Vagina (tissue), 2 donors: ENCODE measurements at regions not wholly inside any gene's neighbourhood (a gene's known extent, or its start where the extent isn't known, plus 50 kb on each side); places are given as distances from the start of the nearest gene placed in this dataset.
"Not testable (repeated sequence)": the region's sequence is repeated elsewhere in the genome, so short reads cannot be mapped to it uniquely, and the experiment has no call there.

Experiments used
- DNase-seq, 2 donors: peaks; one replicate each; pipeline ENCODE4 v3.0.0-alpha.2; 2017; ENCODE audit errors: extremely low spot score in 2 of 2
- H3K27ac ChIP-seq: fragments of 200-600 bp; sonication (generic); one replicate; pipeline ENCODE4 v1.5.1; 2019
- H3K27me3 ChIP-seq: fragments of 200-600 bp; sonication (generic); one replicate; pipeline ENCODE4 v1.5.1; 2019
- H3K36me3 ChIP-seq, 2 donors: fragments of 200-600 bp; sonication (generic); one replicate each; pipeline ENCODE4 v1.5.1; 2017 to 2019
- H3K4me1 ChIP-seq: fragments of 200-600 bp; sonication (generic); one replicate; pipeline ENCODE4 v1.5.1; 2019
- H3K4me3 ChIP-seq, 2 donors: fragments of 200-600 bp; sonication (generic); 1 replicate in 1 of 2; 2 replicates in 1 of 2; pipeline ENCODE4 v1.5.1; 2016 to 2019
- H3K9me3 ChIP-seq: fragments of 200-600 bp; sonication (generic); one replicate; pipeline ENCODE4 v1.5.1; 2019
- CTCF ChIP-seq, 3 experiments: fragments of 450-650 bp in 2 of 3; fragments of 200-600 bp in 1 of 3; sonication (generic) in 1 of 3; IDR thresholded peaks; one replicate each; pipeline ENCODE4 v1.5.1; 2017 to 2019; ENCODE audit warnings: antibody characterized with exemption in 3 of 3, mild to moderate bottlenecking in 2 of 3, moderate library complexity in 2 of 3
- POLR2A ChIP-seq, 2 donors: fragments of 450-650 bp; IDR thresholded peaks; one replicate each; pipeline ENCODE4 v1.6.1; 2017; ENCODE audit warnings: antibody characterized with exemption in 2 of 2, mild to moderate bottlenecking in 2 of 2, moderate library complexity in 2 of 2
- POLR2AphosphoS5 ChIP-seq, 2 donors: sonication (generic); formaldehyde crosslinking; IDR thresholded peaks; one replicate each; pipeline ENCODE4 v1.9.0; 2017; ENCODE audit warnings: antibody characterized with exemption in 2 of 2, mild to moderate bottlenecking in 2 of 2, low read depth in 1 of 2; ENCODE audit not compliant: insufficient read depth in 1 of 2
- intact Hi-C: fragments of 100-400 bp; cut with DNase I; formaldehyde crosslinking; loops from one replicate; pipeline ENCODE4 v1.15.1; 2023

GRCh38 chr2:187617905-187618304, 63.7 kb upstream of the TFPI start:
- Histone ChIP-seq H3K27ac (no peak overlapping the region), H3K9me3 (no peaks in the 10 kb centered on the region), H3K4me3 (no peak overlapping the region), H3K4me1 (no peaks in the 10 kb centered on the region), H3K36me3 (no peaks in the 10 kb centered on the region), H3K27me3 (no peaks in the 10 kb centered on the region)
- TF ChIP-seq POLR2AphosphoS5 (IDR thresholded peaks at IDR 0.05; ENCODE audit: insufficient read depth in 1 of 2, low read depth in 1 of 2) (no peak), CTCF (IDR thresholded peaks at IDR 0.05) (no peak), POLR2A (IDR thresholded peaks at IDR 0.05) (no peak)
- intact Hi-C loops = no loop called here
- DNase-seq = no peak

DNA sequence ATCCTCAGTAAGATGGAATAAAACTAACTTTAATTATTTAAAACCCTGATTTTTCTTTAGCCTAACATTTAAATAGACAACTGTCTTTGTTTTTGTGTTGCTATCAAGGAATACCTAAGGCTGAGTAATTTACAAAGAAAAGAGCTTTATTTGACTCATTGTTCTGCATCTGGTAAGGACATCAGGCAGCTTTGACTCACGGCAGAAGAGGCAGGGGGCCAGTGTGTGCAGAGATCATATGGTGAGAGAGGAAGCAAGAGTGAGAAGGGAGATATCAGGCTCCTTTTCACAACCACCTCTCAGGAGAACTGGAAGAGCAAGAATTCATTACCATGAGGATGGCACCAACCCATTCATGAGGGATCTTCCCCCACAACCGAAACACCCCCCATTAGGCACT, 64.6 kb upstream of the TFPI start:
- Histone ChIP-seq H3K4me3 (no peak overlapping the region), H3K9me3 (no peaks in the 10 kb centered on the region), H3K27me3 (no peaks in the 10 kb centered on the region), H3K4me1 (no peaks in the 10 kb centered on the region), H3K36me3 (no peaks in the 10 kb centered on the region), H3K27ac (no peak overlapping the region)
- no peak for TF ChIP-seq CTCF (IDR thresholded peaks at IDR 0.05)
- no peak for TF ChIP-seq POLR2AphosphoS5 (IDR thresholded peaks at IDR 0.05; ENCODE audit: insufficient read depth in 1 of 2, low read depth in 1 of 2)
- no peak for TF ChIP-seq POLR2A (IDR thresholded peaks at IDR 0.05)
- DNase-seq = no peak
- intact Hi-C loops = no loop called here

DNA sequence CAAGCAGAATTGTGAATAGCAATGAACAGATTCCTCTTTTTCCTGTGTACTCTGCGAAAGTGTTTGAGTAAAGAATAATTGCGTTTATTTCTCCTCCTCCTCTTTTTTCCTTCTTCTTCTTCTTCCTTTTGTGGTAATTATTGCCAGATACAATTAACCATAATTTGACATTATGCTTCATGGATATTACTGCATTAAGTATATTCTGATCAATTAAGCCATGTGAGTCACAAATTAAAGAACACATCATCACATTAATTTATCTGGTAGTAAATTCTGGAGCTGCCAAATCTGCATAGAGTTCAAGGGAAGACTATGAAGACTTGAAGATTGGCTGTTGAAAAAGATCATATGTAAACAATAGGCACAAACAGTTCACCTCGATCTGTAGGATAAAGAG, 72.9 kb upstream of the TFPI start:
- H3K36me3 ChIP-seq = no peaks in the 10 kb centered on the region
- H3K9me3 ChIP-seq = no peaks in the 10 kb centered on the region
- intact Hi-C loops = no loop called here
- H3K27ac ChIP-seq = no peak overlapping the region
- H3K4me1 ChIP-seq = no peaks in the 10 kb centered on the region
- no peak overlapping the region for H3K4me3 ChIP-seq
- no peak for DNase-seq
- no peaks in the 10 kb centered on the region for H3K27me3 ChIP-seq
- TF ChIP-seq CTCF (IDR thresholded peaks at IDR 0.05) = no peak
- TF ChIP-seq POLR2A (IDR thresholded peaks at IDR 0.05) = no peak
- no peak for TF ChIP-seq POLR2AphosphoS5 (IDR thresholded peaks at IDR 0.05; ENCODE audit: insufficient read depth in 1 of 2, low read depth in 1 of 2)

DNA sequence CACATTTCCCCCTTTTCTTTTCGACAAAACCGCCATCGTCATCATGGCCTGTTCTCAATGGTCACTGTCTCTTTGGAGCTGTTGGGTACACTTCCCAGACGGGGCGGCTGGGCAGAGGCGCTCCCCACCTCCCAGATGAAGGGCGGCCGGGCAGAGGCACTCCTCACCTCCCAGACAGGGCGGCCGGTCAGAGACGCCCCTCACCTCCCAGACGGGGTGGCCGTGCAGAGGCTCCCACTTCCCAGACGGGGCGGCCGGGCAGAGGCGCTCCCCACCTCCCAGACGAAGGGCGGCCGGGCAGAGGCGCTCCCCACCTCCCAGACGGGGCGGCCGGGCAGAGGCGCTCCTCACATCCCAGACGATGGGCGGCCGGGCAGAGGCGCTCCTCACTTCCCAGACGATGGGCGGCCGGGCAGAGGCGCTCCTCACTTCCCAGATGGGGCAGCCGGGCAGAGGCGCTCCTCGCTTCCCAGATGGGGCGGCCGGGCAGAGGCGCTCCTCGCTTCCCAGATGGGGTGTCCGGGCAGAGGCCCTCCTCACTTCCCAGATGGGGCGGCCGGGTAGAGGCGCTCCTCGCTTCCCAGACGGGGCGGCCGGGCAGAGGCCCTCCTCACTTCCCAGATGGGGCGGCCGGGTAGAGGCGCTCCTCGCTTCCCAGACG, 82.6 kb upstream of the TFPI start:
- H3K36me3 ChIP-seq, H3K27ac ChIP-seq, H3K9me3 ChIP-seq, H3K4me3 ChIP-seq, H3K4me1 ChIP-seq, H3K27me3 ChIP-seq, DNase-seq, intact Hi-C loops: not testable (repeated sequence)

- H3K27me3 ChIP-seq, DNase-seq, H3K36me3 ChIP-seq, H3K4me3 ChIP-seq, intact Hi-C loops, H3K4me1 ChIP-seq, H3K9me3 ChIP-seq, H3K27ac ChIP-seq: not testable (repeated sequence)
These were observed 83.1 kb upstream of the TFPI start for GRCh38 chr2:187637392-187637740.

- DNase-seq, intact Hi-C loops, H3K27me3 ChIP-seq, H3K36me3 ChIP-seq, H3K4me1 ChIP-seq, H3K4me3 ChIP-seq, H3K27ac ChIP-seq, H3K9me3 ChIP-seq: not testable (repeated sequence)
These were observed 83.5 kb upstream of the TFPI start for GRCh38 chr2:187637771-187638170.

DNA sequence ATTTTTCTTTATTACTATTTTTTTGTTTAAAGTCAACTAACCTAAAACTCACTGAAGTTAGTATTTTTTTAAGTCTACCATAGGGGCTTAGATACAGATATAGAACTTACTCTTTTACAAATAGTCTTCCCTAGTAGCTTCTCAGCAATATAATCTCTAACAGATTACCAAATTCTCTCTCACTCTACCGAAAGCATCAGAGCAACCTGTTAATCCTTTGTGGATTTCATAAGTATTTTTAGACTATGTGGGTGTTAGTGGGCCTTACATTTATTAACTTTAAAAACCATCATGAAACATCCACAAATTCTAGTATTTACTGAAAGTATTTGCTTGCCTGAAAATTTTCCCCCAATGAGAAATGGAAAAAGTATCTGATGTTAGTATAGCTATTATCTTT, 84.6 kb upstream of the TFPI start:
- no peak for DNase-seq
- intact Hi-C loops = no loop called here
- no peaks in the 10 kb centered on the region for H3K9me3 ChIP-seq
- no peaks in the 10 kb centered on the region for H3K4me1 ChIP-seq
- H3K27ac ChIP-seq = no peak overlapping the region
- H3K4me3 ChIP-seq = no peak overlapping the region
- no peaks in the 10 kb centered on the region for H3K27me3 ChIP-seq
- TF ChIP-seq CTCF (IDR thresholded peaks at IDR 0.05) (no peak), POLR2AphosphoS5 (IDR thresholded peaks at IDR 0.05; ENCODE audit: insufficient read depth in 1 of 2, low read depth in 1 of 2) (no peak), POLR2A (IDR thresholded peaks at IDR 0.05) (no peak)
- no peaks in the 10 kb centered on the region for H3K36me3 ChIP-seq
